Fibroblast of pulmonary artery (primary cell): ENCODE measurements at regions not wholly inside any gene's neighbourhood (a gene's known extent, or its start where the extent isn't known, plus 50 kb on each side); places are given as distances from the start of the nearest gene placed in this dataset.

ENCODE experiments used
- DNase-seq: peaks from one replicate; pipeline ENCODE4 v3.0.0-alpha.2; 2010; ENCODE audit warnings: low read depth
- H3K4me3 ChIP-seq: replicated peaks from 2 replicates; pipeline ENCODE4 v1.5.1; 2011; ENCODE audit warnings: low read depth, mild to moderate bottlenecking, control low read depth, low read length, moderate library complexity
- CTCF ChIP-seq: IDR thresholded peaks from 2 replicates; pipeline ENCODE4 v1.5.1; 2011; ENCODE audit warnings: mild to moderate bottlenecking, control low read depth, low read length, inconsistent platforms; ENCODE audit errors: missing control alignments

GRCh38 chr22:49155770-49156580 lies 671.7 kb downstream of the BRD1 start:
- DNase-seq = no peak
- no peak overlapping the region for H3K4me3 ChIP-seq
- no peak for TF ChIP-seq CTCF

GRCh38 chr22:49155039-49155769 lies 672.5 kb downstream of the BRD1 start:
- no peak overlapping the region for H3K4me3 ChIP-seq
- no peak for DNase-seq
- no peak for TF ChIP-seq CTCF

- no peak for DNase-seq
- TF ChIP-seq CTCF = no peak
- H3K4me3 ChIP-seq = no peak overlapping the region
Measured at GRCh38 chr22:49154433-49154832, 673.2 kb downstream of the BRD1 start.

- no peak for DNase-seq
- no peak overlapping the region for H3K4me3 ChIP-seq
- no peak for TF ChIP-seq CTCF
Measured at GRCh38 chr22:49153921-49154320, 673.8 kb downstream of the BRD1 start.

- no peak for DNase-seq
- TF ChIP-seq CTCF = no peak
- no peak overlapping the region for H3K4me3 ChIP-seq
Measured at GRCh38 chr22:49152939-49153770, 674.5 kb downstream of the BRD1 start.

- no peak for DNase-seq
- no peak overlapping the region for H3K4me3 ChIP-seq
- no peak for TF ChIP-seq CTCF
Measured at GRCh38 chr22:49152127-49152938, 675.3 kb downstream of the BRD1 start.
